Right lobe of liver (tissue), 6 donors: ENCODE measurements at regions not wholly inside any gene's neighbourhood (a gene's known extent, or its start where the extent isn't known, plus 50 kb on each side); places are given as distances from the start of the nearest gene placed in this dataset.
"Not testable (repeated sequence)": the region's sequence is repeated elsewhere in the genome, so short reads cannot be mapped to it uniquely, and the experiment has no call there.

Source experiments
- ATAC-seq, 4 donors: fragments of 200-7000 bp; cut with Tn5 transposase; one replicate each; pipeline ENCODE4 v1.9.1; 2020; ENCODE audit warnings: mild to moderate bottlenecking in 4 of 4, moderate library complexity in 4 of 4
- DNase-seq, 3 donors: peaks; one replicate each; pipeline ENCODE4 v3.0.0-alpha.2; 2020
- H3K27ac ChIP-seq, 3 donors: fragments of 200-600 bp; one replicate each; pipeline ENCODE4 v1.8.0; 2022
- H3K27me3 ChIP-seq, 2 donors: fragments of 200-600 bp; one replicate each; pipeline ENCODE4 v1.8.0; 2022
- H3K36me3 ChIP-seq, 4 donors: fragments of 200-600 bp; sonication (generic) in 1 of 4; one replicate each; pipeline versions ENCODE4 v1.5.1 to v1.8.0; 2017 to 2022; ENCODE audit warnings: control low read depth in 1 of 4
- H3K4me1 ChIP-seq, 4 donors: fragments of 200-600 bp; sonication (generic) in 1 of 4; one replicate each; pipeline versions ENCODE4 v1.5.1 to v1.8.0; 2017 to 2022; ENCODE audit warnings: control low read depth in 1 of 4
- H3K4me3 ChIP-seq, 3 donors: fragments of 200-600 bp; one replicate each; pipeline ENCODE4 v1.8.0; 2022
- H3K9me3 ChIP-seq, 4 donors: fragments of 200-600 bp; sonication (generic) in 1 of 4; one replicate each; pipeline versions ENCODE4 v1.5.1 to v1.8.0; 2017 to 2022; ENCODE audit warnings: control low read depth in 1 of 4
- CTCF ChIP-seq, 4 donors: fragments of 200-600 bp in 3 of 4; fragments of 450-650 bp in 1 of 4; IDR thresholded peaks; one replicate each; pipeline versions ENCODE4 v1.5.1 to v1.8.0; 2016 to 2022; ENCODE audit warnings: antibody characterized with exemption in 4 of 4, mild to moderate bottlenecking in 2 of 4
- POLR2A ChIP-seq: fragments of 450-650 bp; IDR thresholded peaks from one replicate; pipeline ENCODE4 v1.6.1; 2017; ENCODE audit warnings: antibody characterized with exemption, mild to moderate bottlenecking
- WGBS: methylation state at CpG from one replicate; pipeline ENCODE4 v1.1.6; 2018; ENCODE audit warnings: low coverage, low lambda C conversion rate; ENCODE audit not compliant: insufficient coverage; ENCODE audit errors: missing lambda C conversion rate; 5-methylcytosine and 5-hydroxymethylcytosine counted together
- intact Hi-C, 2 donors: fragments of 100-400 bp; cut with DNase I; formaldehyde crosslinking; loops; one replicate each; pipeline versions ENCODE4 v1.11.2 to v1.14.1; 2022
- donor health status: DM: no; HTN: yes; CAD: no.
- donor health status: DM: no; HTN: no; CAD: no.
- donor health status: DM: no; HTN: no; CAD: no.
- donor health status: DM: no; HTN: yes; CAD: no.
- donor health status: DM: no; HTN: yes; CAD: no.

- 37% methylated on average over 3 of the region's 5 CpGs for WGBS
- DNase-seq, result no peak
- ATAC-seq, result no peak
- Histone ChIP-seq H3K36me3 (no peaks in the 10 kb centered on the region), H3K4me3 (no peak overlapping the region), H3K27ac (no peak overlapping the region), H3K27me3 (no peaks in the 10 kb centered on the region), H3K9me3 (no peaks in the 10 kb centered on the region), H3K4me1 (no peaks in the 10 kb centered on the region)
- intact Hi-C loops, result no loop called here
- no peak for TF ChIP-seq POLR2A
- TF ChIP-seq CTCF (IDR thresholded peaks at IDR 0.05), result no peak
These were observed 56.2 kb upstream of the CACUL1 start for GRCh38 chr10:118810796-118811505.

- H3K27me3 ChIP-seq, result no peaks in the 10 kb centered on the region
- 90% methylated on average over 5 of the region's 13 CpGs for WGBS
- no peak overlapping the region for H3K27ac ChIP-seq
- TF ChIP-seq CTCF (IDR thresholded peaks at IDR 0.05) (no peak), POLR2A (no peak)
- no peaks in the 10 kb centered on the region for H3K36me3 ChIP-seq
- ATAC-seq (no peak), DNase-seq (no peak)
- intact Hi-C loops, result no loop called here
- H3K4me1 ChIP-seq, result no peaks in the 10 kb centered on the region
- no peak overlapping the region for H3K4me3 ChIP-seq
- H3K9me3 ChIP-seq, result no peaks in the 10 kb centered on the region
These were observed 57.1 kb upstream of the CACUL1 start for GRCh38 chr10:118811675-118812392.

DNA sequence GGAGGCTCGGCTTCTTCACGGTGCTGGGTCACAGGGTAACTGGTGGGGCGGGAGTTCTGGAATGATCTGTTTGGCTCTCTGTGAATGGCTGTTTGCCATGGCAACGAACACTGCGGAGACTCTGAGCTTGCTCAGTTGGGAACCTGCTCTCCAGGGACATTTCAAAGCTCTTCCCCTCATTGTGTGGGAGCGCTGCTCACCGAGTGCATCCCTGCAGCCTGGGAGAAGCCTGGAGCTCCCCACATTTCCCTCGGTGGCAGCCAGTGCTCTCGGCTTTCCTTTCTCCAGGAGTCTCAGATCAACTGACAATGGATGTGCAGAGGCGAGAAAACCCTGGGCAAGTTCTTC lies 57.6 kb upstream of the CACUL1 start:
- no peak for TF ChIP-seq POLR2A
- H3K4me1 ChIP-seq, result no peaks in the 10 kb centered on the region
- DNase-seq, result peak in 1 of 3 donors; percentile 33
- no peak for ATAC-seq
- 36% methylated on average over 3 of the region's 10 CpGs for WGBS
- no peaks in the 10 kb centered on the region for H3K36me3 ChIP-seq
- intact Hi-C loops, result no loop called here
- H3K27ac ChIP-seq, result no peak overlapping the region
- no peaks in the 10 kb centered on the region for H3K27me3 ChIP-seq
- no peaks in the 10 kb centered on the region for H3K9me3 ChIP-seq
- H3K4me3 ChIP-seq, result no peak overlapping the region

GRCh38 chr10:118813001-118813400 lies 58.2 kb upstream of the CACUL1 start:
- H3K27ac ChIP-seq, H3K36me3 ChIP-seq, intact Hi-C loops, H3K27me3 ChIP-seq, H3K9me3 ChIP-seq, H3K4me3 ChIP-seq, ATAC-seq, H3K4me1 ChIP-seq: not testable (repeated sequence)
- WGBS, result 73% methylated on average over 7 of the region's 13 CpGs
- DNase-seq, result peak in 1 of 3 donors; percentile 0

DNA sequence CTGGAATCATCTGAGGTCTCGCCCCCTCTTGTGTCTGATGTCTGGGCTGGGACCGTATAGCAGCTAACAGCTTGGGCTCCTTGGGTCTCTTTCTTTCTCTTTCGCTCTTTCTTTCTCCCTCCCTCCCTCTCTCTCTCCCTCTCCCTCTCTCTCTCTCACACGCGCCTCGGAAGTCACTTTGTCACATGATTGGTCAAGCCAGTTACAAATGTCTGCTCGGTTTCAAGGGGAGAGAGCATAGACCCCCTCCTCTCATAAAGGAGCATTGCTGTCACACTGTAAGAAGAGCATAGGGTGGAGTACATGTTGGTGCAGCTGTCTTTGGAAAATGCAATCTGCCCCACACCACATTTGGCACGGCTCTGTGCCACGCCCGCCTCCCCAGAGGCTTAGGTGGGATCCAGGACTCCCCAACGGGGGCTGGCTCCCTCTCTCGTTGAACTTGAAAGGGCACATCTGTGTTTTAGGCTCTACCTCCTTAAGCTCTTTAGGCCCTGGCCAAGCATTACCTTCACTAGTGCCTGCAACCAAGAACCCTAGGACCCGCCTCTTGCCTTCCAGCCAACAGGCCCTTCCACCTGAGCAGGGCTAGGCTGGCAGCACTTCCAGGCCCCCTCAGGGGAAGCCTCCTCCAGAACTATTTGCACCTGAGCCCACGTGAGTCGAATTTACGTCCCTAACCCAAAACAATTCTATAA lies 61.9 kb upstream of the CACUL1 start:
- TF ChIP-seq CTCF (IDR thresholded peaks at IDR 0.05), result no peak
- no peak for TF ChIP-seq POLR2A
- H3K27ac ChIP-seq, result no peak overlapping the region
- intact Hi-C loops, result no loop called here
- DNase-seq, result no peak
- no peaks in the 10 kb centered on the region for H3K36me3 ChIP-seq
- no peaks in the 10 kb centered on the region for H3K9me3 ChIP-seq
- WGBS, result 80% methylated on average over 10 of the region's 16 CpGs
- no peaks in the 10 kb centered on the region for H3K4me1 ChIP-seq
- no peak for ATAC-seq
- H3K27me3 ChIP-seq, result no peaks in the 10 kb centered on the region
- no peak overlapping the region for H3K4me3 ChIP-seq
